GM23338 (cell line): ENCODE measurements at regions not wholly inside any gene's neighbourhood (a gene's known extent, or its start where the extent isn't known, plus 50 kb on each side); places are given as distances from the start of the nearest gene placed in this dataset.

ENCODE experiments used
- ATAC-seq: fragments of 200-7000 bp; cut with Tn5 transposase; 3 replicates; pipeline ENCODE4 v1.9.1; 2020
- DNase-seq: peaks from one replicate; pipeline ENCODE4 v3.0.0-alpha.2; 2015; ENCODE audit warnings: low spot score
- H2AFZ ChIP-seq: fragments of 200-600 bp; sonication (generic); 2 replicates; pipeline ENCODE4 v1.8.0; 2016; ENCODE audit warnings: antibody characterized with exemption, mild to moderate bottlenecking, moderate library complexity
- H3F3A ChIP-seq: fragments of 200-600 bp; sonication (generic); replicated peaks from 2 replicates; pipeline ENCODE4 v1.8.0; 2017; ENCODE audit warnings: antibody characterized with exemption, mixed run types, low read depth
- H3K27ac ChIP-seq: fragments of 200-600 bp; sonication (generic); 2 replicates; pipeline ENCODE4 v1.6.1; 2016; ENCODE audit warnings: low read depth
- H3K27me3 ChIP-seq: fragments of 200-600 bp; sonication (generic); 2 replicates; pipeline ENCODE4 v1.8.0; 2016; ENCODE audit warnings: mild to moderate bottlenecking, mixed run types, moderate library complexity; ENCODE audit not compliant: insufficient read depth
- H3K36me3 ChIP-seq: fragments of 200-600 bp; sonication (generic); 2 replicates; pipeline ENCODE4 v1.8.0; 2016; ENCODE audit warnings: mild to moderate bottlenecking; ENCODE audit not compliant: insufficient read depth
- H3K4me1 ChIP-seq: fragments of 200-600 bp; sonication (generic); 2 replicates; pipeline ENCODE4 v1.8.0; 2016; ENCODE audit warnings: mild to moderate bottlenecking, moderate library complexity; ENCODE audit not compliant: insufficient read depth
- H3K4me2 ChIP-seq: fragments of 200-600 bp; sonication (generic); 2 replicates; pipeline ENCODE4 v1.7.1; 2017; ENCODE audit warnings: mixed run types
- H3K4me3 ChIP-seq: fragments of 200-600 bp; sonication (generic); 2 replicates; pipeline ENCODE4 v1.6.1; 2016; ENCODE audit warnings: mixed run types
- H3K79me2 ChIP-seq: fragments of 200-600 bp; sonication (generic); replicated peaks from 2 replicates; pipeline ENCODE4 v1.8.0; 2017; ENCODE audit warnings: mild to moderate bottlenecking; ENCODE audit not compliant: insufficient read depth
- H3K9me2 ChIP-seq: fragments of 200-600 bp; sonication (generic); 2 replicates; pipeline ENCODE4 v1.8.0; 2017; ENCODE audit not compliant: insufficient read depth
- H4K20me1 ChIP-seq: fragments of 200-600 bp; sonication (generic); replicated peaks from 2 replicates; pipeline ENCODE4 v1.8.0; 2017; ENCODE audit warnings: mild to moderate bottlenecking; ENCODE audit not compliant: insufficient read depth
- H3K27ac Mint-ChIP-seq: 2 replicates; pipeline ENCODE4 v1.8.0; 2020; ENCODE audit warnings: inconsistent platforms, mild to moderate bottlenecking, moderate library complexity, mixed read lengths
- H3K27me3 Mint-ChIP-seq: 3 replicates; pipeline ENCODE4 v1.8.0; 2022; ENCODE audit warnings: low read depth, mild to moderate bottlenecking, moderate library complexity, mixed read lengths, inconsistent platforms; ENCODE audit not compliant: insufficient read depth, poor library complexity
- H3K36me3 Mint-ChIP-seq: 3 replicates; pipeline ENCODE4 v1.8.0; 2021; ENCODE audit warnings: low read depth, mild to moderate bottlenecking, inconsistent platforms, moderate library complexity, mixed read lengths
- H3K4me1 Mint-ChIP-seq: 3 replicates; pipeline ENCODE4 v1.8.0; 2020; ENCODE audit warnings: mild to moderate bottlenecking, inconsistent platforms, mixed read lengths
- H3K4me3 Mint-ChIP-seq: 3 replicates; pipeline ENCODE4 v1.8.0; 2021; ENCODE audit warnings: moderate library complexity, mild to moderate bottlenecking, inconsistent platforms, mixed read lengths
- H3K9me3 Mint-ChIP-seq: 3 replicates; pipeline ENCODE4 v1.8.0; 2020; ENCODE audit warnings: moderate library complexity, mild to moderate bottlenecking, inconsistent platforms, mixed read lengths
- CREB1 ChIP-seq: fragments of 250-450 bp; sonication (Bioruptor Pico); IDR thresholded peaks from 2 replicates; pipeline ENCODE4 v1.5.0; 2020; ENCODE audit warnings: low read depth, mild to moderate bottlenecking, moderate library complexity
- CTCF ChIP-seq, 2 experiments: fragments of 200-600 bp in 1 of 2; sonication (generic) in 1 of 2; conservative IDR thresholded peaks; 2 replicates each; pipeline versions ENCODE4 v1.5.1 to v1.6.1; 2016 to 2017; ENCODE audit warnings: antibody characterized with exemption in 2 of 2, low read depth in 2 of 2, mild to moderate bottlenecking in 2 of 2, moderate library complexity in 1 of 2
- ETS1 ChIP-seq: IDR thresholded peaks from 2 replicates; pipeline ENCODE4 v1.6.1; 2016; ENCODE audit warnings: antibody characterized with exemption
- EZH2 ChIP-seq: fragments of 200-600 bp; sonication (generic); IDR thresholded peaks from one replicate; pipeline ENCODE4 v1.8.0; 2017; ENCODE audit warnings: antibody characterized with exemption, mild to moderate bottlenecking, low read depth; ENCODE audit not compliant: unreplicated experiment
- EZH2phosphoT487 ChIP-seq: fragments of 200-600 bp; sonication (generic); IDR thresholded peaks from one replicate; pipeline ENCODE4 v1.8.1; 2018; ENCODE audit warnings: antibody characterized with exemption; ENCODE audit not compliant: unreplicated experiment
- JUNB ChIP-seq: IDR thresholded peaks from one replicate; pipeline ENCODE4 v1.6.1; 2016; ENCODE audit warnings: antibody characterized with exemption; ENCODE audit not compliant: unreplicated experiment
- NANOG ChIP-seq: IDR thresholded peaks from 2 replicates; pipeline ENCODE4 v1.6.1; 2016; ENCODE audit warnings: antibody characterized with exemption, borderline replicate concordance
- POLR2AphosphoS5 ChIP-seq: IDR thresholded peaks from 2 replicates; pipeline ENCODE4 v1.6.1; 2016; ENCODE audit warnings: antibody characterized with exemption, low read depth
- REST ChIP-seq: IDR thresholded peaks from one replicate; pipeline ENCODE4 v1.6.1; 2018; ENCODE audit warnings: antibody characterized with exemption; ENCODE audit not compliant: unreplicated experiment
- STAT1 ChIP-seq: IDR thresholded peaks from one replicate; pipeline ENCODE4 v1.6.1; 2016; ENCODE audit warnings: antibody characterized with exemption; ENCODE audit not compliant: unreplicated experiment
- ZNF114 ChIP-seq: fragments of 250-450 bp; sonication (Bioruptor Pico); IDR thresholded peaks from 2 replicates; pipeline ENCODE4 v1.5.0; 2020; ENCODE audit warnings: mild to moderate bottlenecking, moderate library complexity
- ZNF331 ChIP-seq: fragments of 250-450 bp; sonication (Bioruptor Pico); IDR thresholded peaks from 2 replicates; pipeline ENCODE4 v1.5.0; 2020; ENCODE audit warnings: low read depth, mild to moderate bottlenecking, moderate library complexity
- ZNF462 ChIP-seq: fragments of 250-450 bp; sonication (Bioruptor Pico); IDR thresholded peaks from 2 replicates; pipeline ENCODE4 v1.5.0; 2020; ENCODE audit warnings: mild to moderate bottlenecking, moderate library complexity

- H3K27ac ChIP-seq = no peak overlapping the region
- no peak overlapping the region for H3K4me3 ChIP-seq
- no peak overlapping the region for H3K4me2 ChIP-seq
- no peak for TF ChIP-seq ZNF462 (CRISPR knock-in tag)
- no peak for TF ChIP-seq CTCF (conservative IDR thresholded peaks at IDR 0.05; ENCODE audit: low read depth in 2 of 2)
- no peak for TF ChIP-seq EZH2
- no peak for TF ChIP-seq STAT1
- no peak for TF ChIP-seq ETS1
- TF ChIP-seq JUNB = no peak
- TF ChIP-seq POLR2AphosphoS5 = no peak
- no peak for TF ChIP-seq CREB1 (CRISPR knock-in tag)
- TF ChIP-seq EZH2phosphoT487 = no peak
- no peak for TF ChIP-seq NANOG
- TF ChIP-seq ZNF331 (CRISPR knock-in tag) = no peak
- no peak for TF ChIP-seq REST
- no peak for TF ChIP-seq ZNF114 (CRISPR knock-in tag)
- H2AFZ ChIP-seq = no peak overlapping the region
- no peak for ATAC-seq
- no peaks in the 10 kb centered on the region for H3K27me3 ChIP-seq
- no peak overlapping the region for H3K4me3 Mint-ChIP-seq
- H4K20me1 ChIP-seq = no peaks in the 10 kb centered on the region
- no peaks in the 10 kb centered on the region for H3K36me3 ChIP-seq
- H3K79me2 ChIP-seq = no peaks in the 10 kb centered on the region
- H3K27ac Mint-ChIP-seq = no peak overlapping the region
- H3F3A ChIP-seq = no peaks in the 10 kb centered on the region
- peaks cover 2% of the 10 kb centered on the region for H3K27me3 Mint-ChIP-seq
- DNase-seq = no peak
- peaks cover 2% of the 10 kb centered on the region; the same call in 2 of the 3 replicates for H3K36me3 Mint-ChIP-seq
- no peaks in the 10 kb centered on the region for H3K4me1 ChIP-seq
- H3K9me3 Mint-ChIP-seq = no peaks in the 10 kb centered on the region; the same call in 2 of the 3 replicates
- H3K4me1 Mint-ChIP-seq = peaks cover 16% of the 10 kb centered on the region
- 0 out of 2 replicates have a peak, but pooled peaks cover 4% of the 10 kb centered on the region for H3K9me2 ChIP-seq
Measured at GRCh38 chr6:2583459-2583858, 167.3 kb downstream of the MYLK4 start.
